Small intestine (tissue), 7 donors: ENCODE measurements at regions not wholly inside any gene's neighbourhood (a gene's known extent, or its start where the extent isn't known, plus 50 kb on each side); places are given as distances from the start of the nearest gene placed in this dataset.
"Not testable (repeated sequence)": the region's sequence is repeated elsewhere in the genome, so short reads cannot be mapped to it uniquely, and the experiment has no call there.

Experiments used
- DNase-seq, 2 donors: peaks; one replicate each; pipeline versions ENCODE4 v3.0.0 to v3.0.0-alpha.2; 2013
- FAIRE-seq: peaks from 2 replicates; lab custom pipeline; 2012; peaks lifted over from hg19 to GRCh38; lab: Jason Lieb, UNC
- H3K27ac ChIP-seq, 3 donors: one replicate each; pipeline ENCODE4 v1.5.1; 2013; ENCODE audit warnings: low read length in 2 of 3, mild to moderate bottlenecking in 2 of 3, control low read depth in 1 of 3, inconsistent platforms in 1 of 3, low read depth in 1 of 3, moderate library complexity in 1 of 3
- H3K27me3 ChIP-seq, 3 donors: one replicate each; pipeline ENCODE4 v1.6.1; 2013; ENCODE audit warnings: low read length in 3 of 3, inconsistent platforms in 1 of 3; ENCODE audit not compliant: control insufficient read depth in 3 of 3, insufficient read depth in 3 of 3
- H3K36me3 ChIP-seq, 3 donors: one replicate each; pipeline ENCODE4 v1.6.1; 2013; ENCODE audit warnings: low read length in 3 of 3, inconsistent platforms in 1 of 3, low read depth in 1 of 3, mild to moderate bottlenecking in 1 of 3, moderate library complexity in 1 of 3; ENCODE audit not compliant: control insufficient read depth in 3 of 3, insufficient read depth in 2 of 3
- H3K4me1 ChIP-seq, 3 donors: one replicate each; pipeline ENCODE4 v1.6.1; 2013; ENCODE audit warnings: low read length in 2 of 3, inconsistent platforms in 1 of 3, low read depth in 1 of 3, mild to moderate bottlenecking in 1 of 3, moderate library complexity in 1 of 3; ENCODE audit not compliant: control insufficient read depth in 3 of 3, insufficient read depth in 2 of 3
- H3K4me3 ChIP-seq, 3 donors: one replicate each; pipeline ENCODE4 v1.5.1; 2013; ENCODE audit warnings: low read length in 3 of 3, control low read depth in 1 of 3, inconsistent platforms in 1 of 3, low read depth in 1 of 3, mild to moderate bottlenecking in 1 of 3, moderate library complexity in 1 of 3
- H3K9me3 ChIP-seq, 2 donors: one replicate each; pipeline ENCODE4 v1.6.1; 2013; ENCODE audit warnings: low read depth in 1 of 2, low read length in 1 of 2; ENCODE audit not compliant: control insufficient read depth in 2 of 2, insufficient read depth in 1 of 2
- WGBS, 3 donors: extraction: QIAGEN DNeasy Blood & Tissue Kit; methylation state at CpG; one replicate each; pipeline ENCODE4 v1.1.7; 2013; 5-methylcytosine and 5-hydroxymethylcytosine counted together
- donor health status: healthy with polysubstance abuse.
- donor health status: control.
- donor health status: control.
- donor health status: Bipolar disorder and iron deficiency.
- donor health status: healthy.

DNA sequence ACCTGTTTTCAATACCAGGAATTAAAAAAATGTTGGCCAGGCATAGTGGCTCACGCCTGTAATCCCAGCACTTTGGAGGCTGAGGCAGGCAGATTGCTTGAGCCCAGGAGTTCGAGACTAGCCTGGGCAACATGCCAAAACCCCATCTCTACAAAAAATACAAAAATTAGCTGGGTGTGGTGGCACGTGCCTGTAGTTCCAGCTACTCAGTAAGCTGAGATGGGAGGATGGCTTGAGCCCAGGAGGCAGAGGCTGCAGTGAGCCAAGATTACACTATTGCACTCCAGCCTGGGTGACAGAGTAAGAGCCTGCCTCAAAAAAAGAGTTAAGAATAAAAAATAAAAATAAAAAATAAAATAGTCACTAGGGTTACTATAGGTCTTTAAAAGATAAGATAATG lies 60.6 kb upstream of the FOXI2 start:
- H3K27me3 ChIP-seq, H3K27ac ChIP-seq, H3K36me3 ChIP-seq, H3K4me1 ChIP-seq, H3K9me3 ChIP-seq, FAIRE-seq, H3K4me3 ChIP-seq, DNase-seq: not testable (repeated sequence)
- WGBS, 3 donors: 6 to 31% (median 18%) methylated on average over 3 of the region's 3 CpGs

DNA sequence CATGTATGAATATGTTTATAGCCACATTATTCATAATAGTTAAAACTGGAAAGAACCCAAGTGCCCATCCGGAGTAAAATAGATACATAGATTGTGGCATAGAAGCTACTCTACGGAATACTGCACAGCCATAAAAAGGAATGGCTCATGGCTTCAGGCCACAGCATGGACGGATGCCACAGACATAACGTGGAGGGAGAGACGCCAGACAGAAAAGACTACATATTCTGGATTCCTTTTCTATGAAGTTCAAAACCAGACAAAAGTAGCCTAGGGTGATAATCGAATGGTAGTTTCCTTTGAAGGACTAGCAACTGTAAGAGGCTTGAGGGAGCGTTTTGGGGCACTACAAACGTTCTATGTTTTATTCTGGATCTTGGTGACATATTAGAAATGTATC lies 58.9 kb upstream of the FOXI2 start:
- H3K9me3 ChIP-seq: no peaks in the 10 kb centered on the region
- H3K27me3 ChIP-seq: no peaks in the 10 kb centered on the region
- no peaks in the 10 kb centered on the region for H3K36me3 ChIP-seq
- H3K27ac ChIP-seq: no peak overlapping the region
- H3K4me3 ChIP-seq: no peak overlapping the region
- WGBS, 3 donors: 67 to 72% (median 71%) methylated on average over 8 of the region's 8 CpGs
- no peak for FAIRE-seq
- H3K4me1 ChIP-seq: no peaks in the 10 kb centered on the region
- no peak for DNase-seq

DNA sequence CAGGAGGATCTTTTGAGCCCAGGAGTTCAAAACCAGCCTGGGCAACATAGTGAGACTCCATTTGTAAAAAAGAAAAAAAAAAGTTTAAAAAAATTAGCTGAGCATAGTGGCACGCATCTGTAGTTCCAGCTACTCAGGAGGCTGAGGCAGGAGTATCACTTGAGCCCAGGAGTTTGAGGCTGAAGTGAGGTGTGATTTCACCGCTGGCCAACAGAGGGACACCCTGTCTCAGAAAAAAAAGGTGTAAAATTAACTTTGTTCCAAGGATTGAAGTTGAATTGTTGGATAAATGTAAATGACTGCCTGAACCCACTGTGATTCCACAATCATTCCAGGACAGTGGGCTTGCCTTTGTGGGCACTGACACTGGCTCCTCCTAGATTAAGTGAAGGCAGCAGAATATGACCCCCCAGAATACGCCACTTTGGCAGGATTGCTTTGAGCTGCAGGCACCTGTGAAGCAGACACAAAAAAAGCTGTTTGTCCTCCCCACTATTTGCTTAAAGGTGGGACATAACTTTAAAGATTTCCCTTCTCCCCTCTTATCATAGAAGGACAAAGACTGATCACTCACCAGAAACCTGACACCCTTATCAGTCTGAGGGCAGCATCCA lies 57.2 kb upstream of the FOXI2 start:
- no peaks in the 10 kb centered on the region for H3K4me1 ChIP-seq
- no peak overlapping the region for H3K4me3 ChIP-seq
- DNase-seq (no peak), FAIRE-seq (no peak)
- H3K27me3 ChIP-seq: no peaks in the 10 kb centered on the region
- no peaks in the 10 kb centered on the region for H3K9me3 ChIP-seq
- H3K27ac ChIP-seq: no peak overlapping the region
- whole genome bisulfite sequencing, 3 donors: 50 to 69% (median 59%) methylated on average over 3 of the region's 3 CpGs
- H3K36me3 ChIP-seq: no peaks in the 10 kb centered on the region
